Prostate gland (tissue), 2 donors: ENCODE measurements at regions not wholly inside any gene's neighbourhood (a gene's known extent, or its start where the extent isn't known, plus 50 kb on each side); places are given as distances from the start of the nearest gene placed in this dataset.

ENCODE experiments used
- DNase-seq: peaks from one replicate; pipeline ENCODE4 v3.0.0-alpha.2; 2019; ENCODE audit warnings: low spot score
- H3K27ac ChIP-seq, 2 donors: fragments of 200-600 bp; sonication (generic); 2 replicates each; pipeline ENCODE4 v1.5.1; 2017 to 2019
- H3K27me3 ChIP-seq: fragments of 200-600 bp; sonication (generic); replicated peaks from 2 replicates; pipeline ENCODE4 v1.5.1; 2019; ENCODE audit not compliant: insufficient read depth
- H3K36me3 ChIP-seq, 2 donors: fragments of 200-600 bp; sonication (generic); 1 replicate in 1 of 2; 2 replicates in 1 of 2; pipeline versions ENCODE4 v1.5.1 to v1.8.1; 2017 to 2019
- H3K4me1 ChIP-seq: fragments of 200-600 bp; sonication (generic); replicated peaks from 2 replicates; pipeline ENCODE4 v1.5.1; 2019
- H3K4me3 ChIP-seq, 2 donors: fragments of 200-600 bp; sonication (generic); 2 replicates each; pipeline ENCODE4 v1.5.1; 2017 to 2019
- H3K9me3 ChIP-seq: fragments of 200-600 bp; sonication (generic); 2 replicates; pipeline ENCODE4 v1.5.1; 2017
- POLR2A ChIP-seq: fragments of 450-650 bp; IDR thresholded peaks from one replicate; pipeline ENCODE4 v1.6.1; 2016; ENCODE audit warnings: antibody characterized with exemption, mild to moderate bottlenecking
- POLR2AphosphoS5 ChIP-seq: sonication (generic); formaldehyde crosslinking; IDR thresholded peaks from one replicate; pipeline ENCODE4 v1.6.1; 2017; ENCODE audit warnings: antibody characterized with exemption
- WGBS: methylation state at CpG from one replicate; pipeline ENCODE4 v1.1.5; 2018; 5-methylcytosine and 5-hydroxymethylcytosine counted together
- intact Hi-C: fragments of 100-400 bp; cut with DNase I; formaldehyde crosslinking; loops from one replicate; pipeline ENCODE4 v1.14.2; 2022
- TF ChIP-seq, protein P1 (sequence below), 4 experiments: fragments of 200-600 bp in 2 of 4; fragments of 450-650 bp in 2 of 4; sonication (generic) in 2 of 4; IDR thresholded peaks; 1 replicate in 3 of 4; 2 replicates in 1 of 4; pipeline ENCODE4 v1.5.1; 2016 to 2019; ENCODE audit warnings: antibody characterized with exemption in 4 of 4, mild to moderate bottlenecking in 2 of 4, moderate library complexity in 2 of 4

DNA sequence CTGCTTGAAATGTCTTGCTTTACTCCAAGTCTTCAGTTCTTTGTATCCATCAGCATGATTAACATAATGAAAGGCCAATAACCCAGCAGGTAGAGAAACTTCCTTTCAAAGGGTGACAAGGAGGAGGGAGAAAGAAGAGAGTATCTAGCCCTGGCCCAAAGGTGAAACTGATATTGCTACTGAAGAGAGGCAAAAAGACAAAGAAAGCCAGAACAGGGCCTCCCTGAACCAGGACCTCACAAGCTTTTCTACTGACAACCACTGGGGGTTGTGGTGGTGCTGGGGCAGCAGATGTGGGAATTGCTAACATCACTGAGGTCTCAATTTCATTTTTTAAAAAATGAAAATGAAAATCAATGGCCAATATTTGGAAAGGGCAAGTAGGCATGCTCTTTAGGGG, 234.1 kb downstream of the RSL24D1 start:
- TF ChIP-seq, protein P1, sequence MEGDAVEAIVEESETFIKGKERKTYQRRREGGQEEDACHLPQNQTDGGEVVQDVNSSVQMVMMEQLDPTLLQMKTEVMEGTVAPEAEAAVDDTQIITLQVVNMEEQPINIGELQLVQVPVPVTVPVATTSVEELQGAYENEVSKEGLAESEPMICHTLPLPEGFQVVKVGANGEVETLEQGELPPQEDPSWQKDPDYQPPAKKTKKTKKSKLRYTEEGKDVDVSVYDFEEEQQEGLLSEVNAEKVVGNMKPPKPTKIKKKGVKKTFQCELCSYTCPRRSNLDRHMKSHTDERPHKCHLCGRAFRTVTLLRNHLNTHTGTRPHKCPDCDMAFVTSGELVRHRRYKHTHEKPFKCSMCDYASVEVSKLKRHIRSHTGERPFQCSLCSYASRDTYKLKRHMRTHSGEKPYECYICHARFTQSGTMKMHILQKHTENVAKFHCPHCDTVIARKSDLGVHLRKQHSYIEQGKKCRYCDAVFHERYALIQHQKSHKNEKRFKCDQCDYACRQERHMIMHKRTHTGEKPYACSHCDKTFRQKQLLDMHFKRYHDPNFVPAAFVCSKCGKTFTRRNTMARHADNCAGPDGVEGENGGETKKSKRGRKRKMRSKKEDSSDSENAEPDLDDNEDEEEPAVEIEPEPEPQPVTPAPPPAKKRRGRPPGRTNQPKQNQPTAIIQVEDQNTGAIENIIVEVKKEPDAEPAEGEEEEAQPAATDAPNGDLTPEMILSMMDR (IDR thresholded peaks at IDR 0.05), result no peak
- TF ChIP-seq POLR2A (no peak), POLR2AphosphoS5 (no peak)
- Histone ChIP-seq H3K27me3 (no peaks in the 10 kb centered on the region), H3K4me1 (no peaks in the 10 kb centered on the region), H3K36me3 (no peaks in the 10 kb centered on the region), H3K4me3 (no peak overlapping the region), H3K9me3 (no peaks in the 10 kb centered on the region), H3K27ac (no peak overlapping the region)
- intact Hi-C loops, result no loop called here
- no peak for DNase-seq

DNA sequence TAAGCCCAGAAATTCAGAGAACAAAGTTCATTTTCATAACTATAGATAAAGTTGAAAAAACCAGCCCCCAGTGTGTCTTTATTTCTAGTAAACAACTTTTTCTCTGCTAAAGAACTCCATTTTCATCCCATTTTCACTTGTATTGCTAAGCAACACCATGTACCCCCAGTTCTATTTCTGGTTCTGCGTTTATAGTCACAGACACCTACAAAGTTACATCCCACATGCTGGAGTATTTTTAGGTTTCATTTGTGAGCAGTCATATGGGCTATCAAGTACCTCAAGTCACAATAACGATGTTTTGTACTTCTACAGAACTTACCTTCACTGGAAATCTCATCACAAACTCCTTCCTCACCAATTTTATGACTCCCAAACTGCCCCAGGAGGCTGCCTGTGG, 236.5 kb downstream of the RSL24D1 start:
- Histone ChIP-seq H3K27ac (no peak overlapping the region), H3K4me1 (no peaks in the 10 kb centered on the region), H3K27me3 (no peaks in the 10 kb centered on the region), H3K9me3 (no peaks in the 10 kb centered on the region), H3K36me3 (no peaks in the 10 kb centered on the region), H3K4me3 (no peak overlapping the region)
- WGBS, result 78% methylated on average over 2 of the region's 2 CpGs
- intact Hi-C loops, result no loop called here
- DNase-seq, result no peak
- no peak for TF ChIP-seq POLR2A
- TF ChIP-seq, protein P1 (IDR thresholded peaks at IDR 0.05), result no peak

DNA sequence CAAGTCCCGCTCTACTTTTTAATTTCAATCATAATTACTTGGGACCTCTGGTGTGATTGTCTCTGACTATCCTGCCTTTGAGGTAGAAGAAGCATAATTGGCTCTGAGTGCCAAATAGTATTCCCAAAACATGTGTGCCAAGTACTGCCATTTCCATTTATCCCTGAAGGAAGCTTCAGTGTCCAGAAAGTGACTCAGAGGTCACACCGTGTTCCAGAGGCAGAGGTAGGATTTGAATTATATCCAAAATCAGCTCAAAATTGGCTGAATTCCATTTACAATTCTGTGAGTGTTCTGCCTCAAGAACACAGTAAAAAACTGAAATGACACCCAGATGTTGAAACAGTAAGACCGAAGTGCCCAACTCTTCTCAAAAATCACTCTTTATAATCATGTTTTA, 255.3 kb downstream of the RSL24D1 start:
- DNase-seq, result no peak

DNA sequence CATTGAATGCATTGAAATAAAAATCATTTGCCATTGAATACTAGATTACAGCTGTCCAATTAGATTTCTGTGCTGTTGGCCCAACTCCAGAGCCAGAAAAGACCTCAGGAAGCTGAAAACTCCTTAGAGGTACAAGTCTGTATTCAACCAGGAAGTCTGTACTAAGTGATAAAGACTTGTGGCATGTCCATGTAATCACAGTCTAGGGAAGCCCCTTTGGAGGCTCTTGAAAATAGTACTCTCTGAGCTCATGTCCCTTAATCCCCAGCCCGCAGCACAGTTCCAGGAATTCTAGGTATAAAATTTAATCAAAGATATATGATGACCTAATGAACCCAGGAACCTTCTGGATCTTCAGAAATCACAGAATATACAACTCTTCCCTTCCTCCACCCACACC, 279.4 kb downstream of the RSL24D1 start:
- Histone ChIP-seq H3K36me3 (no peaks in the 10 kb centered on the region), H3K27ac (no peak overlapping the region), H3K27me3 (no peaks in the 10 kb centered on the region), H3K4me1 (no peaks in the 10 kb centered on the region), H3K4me3 (no peak overlapping the region), H3K9me3 (no peaks in the 10 kb centered on the region)
- WGBS, result 65% methylated on average over 1 of the region's 1 CpG
- DNase-seq, result no peak
- TF ChIP-seq, protein P1 (IDR thresholded peaks at IDR 0.05), result no peak
- TF ChIP-seq POLR2A (no peak), POLR2AphosphoS5 (no peak)
- intact Hi-C loops, result no loop called here

More for the DNA sequence above, 255.3 kb downstream of the RSL24D1 start:
- no peak overlapping the region for H3K4me3 ChIP-seq
- H3K36me3 ChIP-seq, result no peaks in the 10 kb centered on the region
- WGBS, result 52% methylated on average over 3 of the region's 3 CpGs
- no peaks in the 10 kb centered on the region for H3K27me3 ChIP-seq
- H3K9me3 ChIP-seq, result no peaks in the 10 kb centered on the region
- no peak overlapping the region for H3K27ac ChIP-seq
- H3K4me1 ChIP-seq, result no peaks in the 10 kb centered on the region
- intact Hi-C loops, result no loop called here
- TF ChIP-seq POLR2A (no peak), POLR2AphosphoS5 (no peak)

DNA sequence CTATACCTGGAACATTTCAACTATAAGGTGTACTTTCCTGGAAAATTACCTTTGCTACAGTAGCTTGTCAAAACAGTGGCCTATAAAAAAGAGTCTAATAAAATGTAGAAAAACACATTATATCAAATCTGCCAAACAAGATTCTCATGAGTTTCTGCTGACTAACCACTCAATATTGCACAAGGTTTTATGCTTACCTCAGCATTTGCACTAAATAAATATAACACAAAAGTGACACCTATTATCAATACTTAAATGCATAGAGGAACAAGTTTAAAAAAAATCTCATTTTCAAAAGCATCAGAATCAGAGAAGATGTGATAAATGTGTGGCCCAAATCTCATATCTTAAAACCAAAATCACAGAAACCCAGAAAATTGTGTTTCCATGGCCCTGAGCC, 281.4 kb downstream of the RSL24D1 start:
- Histone ChIP-seq H3K4me3 (no peak overlapping the region), H3K36me3 (no peaks in the 10 kb centered on the region), H3K27ac (no peak overlapping the region), H3K4me1 (no peaks in the 10 kb centered on the region), H3K9me3 (no peaks in the 10 kb centered on the region), H3K27me3 (no peaks in the 10 kb centered on the region)
- no peak for DNase-seq
- TF ChIP-seq POLR2A, result no peak
- TF ChIP-seq, protein P1 (IDR thresholded peaks at IDR 0.05), result no peak
- intact Hi-C loops, result no loop called here

DNA sequence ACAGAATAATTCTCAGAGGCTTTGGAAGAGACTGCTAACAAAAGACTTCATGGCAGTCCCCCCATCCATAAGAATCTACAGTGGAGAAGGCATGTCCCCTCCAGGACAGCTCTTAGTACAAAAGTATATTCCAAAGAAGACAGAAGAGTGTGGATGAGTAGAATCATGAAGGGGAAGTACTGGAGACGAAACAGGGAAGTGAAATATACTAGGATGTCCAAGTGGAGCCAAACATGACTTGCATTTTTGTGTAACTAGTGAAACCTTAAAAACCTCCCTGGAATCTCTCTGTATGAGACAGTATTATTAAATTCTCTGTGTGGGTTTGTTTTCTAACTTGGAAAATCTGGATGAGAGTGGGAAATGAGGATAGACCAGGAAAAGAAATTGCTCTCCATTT, 312.4 kb downstream of the RSL24D1 start:
- Histone ChIP-seq H3K36me3 (no peaks in the 10 kb centered on the region), H3K9me3 (no peaks in the 10 kb centered on the region), H3K4me1 (no peaks in the 10 kb centered on the region), H3K27me3 (no peaks in the 10 kb centered on the region), H3K4me3 (no peak overlapping the region), H3K27ac (no peak overlapping the region)
- 0% methylated on average over 1 of the region's 1 CpG for WGBS
- no peak for DNase-seq
- TF ChIP-seq POLR2A (no peak), POLR2AphosphoS5 (no peak)
- TF ChIP-seq, protein P1 (IDR thresholded peaks at IDR 0.05), result no peak
- intact Hi-C loops, result no loop called here
